ENCODE measurements at regions not wholly inside any gene's neighbourhood (a gene's known extent, or its start where the extent isn't known, plus 50 kb on each side); places are given as distances from the start of the nearest gene placed in this dataset.
"Not testable (repeated sequence)": the region's sequence is repeated elsewhere in the genome, so short reads cannot be mapped to it uniquely, and the experiment has no call there.

- DNase-seq = no peak
Measured at GRCh38 chr1:229118477-229119061, 152.3 kb upstream of the RAB4A start.

- DNase-seq = no peak
Measured at GRCh38 chr1:229119161-229119560, 151.8 kb upstream of the RAB4A start.

GRCh38 chr1:229119876-229120275 is 151.0 kb upstream of the RAB4A start:
- no peak for DNase-seq

GRCh38 chr1:229121845-229122436 is 149.0 kb upstream of the RAB4A start:
- no peak for DNase-seq

- no peak for DNase-seq
Measured at GRCh38 chr1:229122606-229123005, 148.3 kb upstream of the RAB4A start.

- DNase-seq = no peak
Measured at GRCh38 chr1:229124116-229124515, 146.8 kb upstream of the RAB4A start.

GRCh38 chr1:229124520-229125124 is 146.3 kb upstream of the RAB4A start:
- no peak for DNase-seq

GRCh38 chr1:229127301-229127700 is 143.6 kb upstream of the RAB4A start:
- no peak for DNase-seq

- no peak for DNase-seq
Measured at GRCh38 chr1:229128066-229128608, 142.8 kb upstream of the RAB4A start.

- DNase-seq = no peak
Measured at GRCh38 chr1:229129301-229130027, 141.4 kb upstream of the RAB4A start.

- DNase-seq = no peak
Measured at GRCh38 chr1:229130028-229130668, 140.8 kb upstream of the RAB4A start.

- no peak for DNase-seq
Measured at GRCh38 chr1:229131243-229132105, 139.4 kb upstream of the RAB4A start.

GRCh38 chr1:229132106-229132443 is 138.8 kb upstream of the RAB4A start:
- no peak for DNase-seq

GRCh38 chr1:229132706-229133105 is 138.2 kb upstream of the RAB4A start:
- no peak for DNase-seq

- DNase-seq = no peak
Measured at GRCh38 chr1:229133151-229133550, 137.8 kb upstream of the RAB4A start.

GRCh38 chr1:229133811-229134210 is 137.1 kb upstream of the RAB4A start:
- DNase-seq = no peak

GRCh38 chr1:229134381-229135217 is 136.3 kb upstream of the RAB4A start:
- DNase-seq = not testable (repeated sequence)

- no peak for DNase-seq
Measured at GRCh38 chr1:229135773-229136172, 135.1 kb upstream of the RAB4A start.

- no peak for DNase-seq
Measured at GRCh38 chr1:229136822-229137221, 134.1 kb upstream of the RAB4A start.

- no peak for DNase-seq
Measured at GRCh38 chr1:229137271-229137670, 133.6 kb upstream of the RAB4A start.

- no peak for DNase-seq
Measured at GRCh38 chr1:229138058-229138457, 132.9 kb upstream of the RAB4A start.
